Endodermal cell (in vitro differentiated cells): ENCODE measurements at regions not wholly inside any gene's neighbourhood (a gene's known extent, or its start where the extent isn't known, plus 50 kb on each side); places are given as distances from the start of the nearest gene placed in this dataset.

ENCODE experiments used
- DNase-seq: peaks from one replicate; pipeline ENCODE4 v3.0.0-alpha.2; 2017
- H3K27ac ChIP-seq: 2 replicates; pipeline ENCODE4 v1.5.1; 2013; ENCODE audit warnings: mild to moderate bottlenecking, low read depth, low read length, moderate library complexity
- H3K27me3 ChIP-seq: 2 replicates; pipeline ENCODE4 v1.6.1; 2013; ENCODE audit warnings: mild to moderate bottlenecking, low read length, moderate library complexity; ENCODE audit not compliant: insufficient read depth, control insufficient read depth, poor library complexity, severe bottlenecking
- H3K36me3 ChIP-seq: 2 replicates; pipeline ENCODE4 v1.7.0; 2013; ENCODE audit warnings: mild to moderate bottlenecking, low read length, moderate library complexity; ENCODE audit not compliant: control insufficient read depth, insufficient read depth
- H3K4me1 ChIP-seq: one replicate; pipeline ENCODE4 v1.7.0; 2013; ENCODE audit warnings: low read length; ENCODE audit not compliant: control insufficient read depth, insufficient read depth
- H3K4me3 ChIP-seq: 2 replicates; pipeline ENCODE4 v1.5.1; 2013; ENCODE audit warnings: mild to moderate bottlenecking, low read length, moderate library complexity
- H3K9ac ChIP-seq: 2 replicates; pipeline ENCODE4 v1.6.1; 2013; ENCODE audit warnings: mild to moderate bottlenecking, low read length, moderate library complexity; ENCODE audit not compliant: poor library complexity, severe bottlenecking; ENCODE audit errors: extremely low read depth
- H3K9me3 ChIP-seq: 2 replicates; pipeline ENCODE4 v1.6.1; 2013; ENCODE audit warnings: mild to moderate bottlenecking, low read length, moderate library complexity; ENCODE audit not compliant: control insufficient read depth
- H3K27ac Mint-ChIP-seq: 2 replicates; pipeline ENCODE4 v1.8.0; 2020; ENCODE audit warnings: mixed read lengths
- H3K27me3 Mint-ChIP-seq: 2 replicates; pipeline ENCODE4 v1.8.0; 2021; ENCODE audit warnings: mild to moderate bottlenecking, mixed read lengths; ENCODE audit not compliant: insufficient read depth
- H3K36me3 Mint-ChIP-seq: 2 replicates; pipeline ENCODE4 v1.8.0; 2020; ENCODE audit warnings: low read depth, mixed read lengths
- H3K4me1 Mint-ChIP-seq: 2 replicates; pipeline ENCODE4 v1.8.0; 2020; ENCODE audit warnings: mixed read lengths
- H3K4me3 Mint-ChIP-seq: 2 replicates; pipeline ENCODE4 v1.8.0; 2020; ENCODE audit warnings: mild to moderate bottlenecking, moderate library complexity, mixed read lengths
- H3K9me3 Mint-ChIP-seq: 2 replicates; pipeline ENCODE4 v1.8.0; 2020; ENCODE audit warnings: mild to moderate bottlenecking, mixed read lengths
- CTCF ChIP-seq: fragments of 200-600 bp; sonication (generic); conservative IDR thresholded peaks from 2 replicates; pipeline ENCODE4 v1.5.0; 2021; ENCODE audit warnings: antibody characterized with exemption, mild to moderate bottlenecking
- WGBS, 2 experiments: methylation state at CpG; one replicate each; pipeline versions ENCODE4 v1.1.5 to v1.1.7; 2013; ENCODE audit warnings: missing lambda C conversion rate in 2 of 2, mixed read lengths in 1 of 2; ENCODE audit not compliant: insufficient coverage in 1 of 2, insufficient read length in 1 of 2; 5-methylcytosine and 5-hydroxymethylcytosine counted together

- no peaks in the 10 kb centered on the region for H3K36me3 ChIP-seq
- no peaks in the 10 kb centered on the region for H3K9me3 ChIP-seq
- H3K9me3 Mint-ChIP-seq = no peaks in the 10 kb centered on the region
- no CpG with 5 or more reads among the region's 1 CpG for WGBS, 2 experiments
- no peak for TF ChIP-seq CTCF
- H3K27me3 ChIP-seq = peaks cover 9% of the 10 kb centered on the region
- H3K4me1 ChIP-seq = peaks cover 20% of the 10 kb centered on the region
- no peak overlapping the region for H3K4me3 Mint-ChIP-seq
- H3K27me3 Mint-ChIP-seq = peaks cover 5% of the 10 kb centered on the region
- H3K27ac Mint-ChIP-seq = no peak overlapping the region
- H3K4me3 ChIP-seq = no peak overlapping the region
- peaks cover 43% of the 10 kb centered on the region for H3K4me1 Mint-ChIP-seq
- no peak overlapping the region for H3K27ac ChIP-seq
- H3K9ac ChIP-seq = no peak overlapping the region
- no peak for DNase-seq
- H3K36me3 Mint-ChIP-seq = no peaks in the 10 kb centered on the region
Observed at GRCh38 chr7:33766405-33766804, 138.9 kb upstream of the BMPER start.

GRCh38 chr7:33769930-33770329 lies 135.4 kb upstream of the BMPER start:
- Mint-ChIP-seq H3K36me3 (no peaks in the 10 kb centered on the region), H3K9me3 (no peaks in the 10 kb centered on the region), H3K27ac (no peak overlapping the region), H3K4me3 (no peak overlapping the region), H3K27me3 (peaks cover 5% of the 10 kb centered on the region), H3K4me1 (peaks cover 10% of the 10 kb centered on the region)
- DNase-seq = no peak
- WGBS, 2 experiments = 85 to 100% methylated on average over 1 of the region's 1 CpG
- H3K36me3 ChIP-seq = no peaks in the 10 kb centered on the region
- H3K9ac ChIP-seq = no peak overlapping the region
- H3K27ac ChIP-seq = no peak overlapping the region
- peaks cover 8% of the 10 kb centered on the region for H3K4me1 ChIP-seq
- H3K4me3 ChIP-seq = no peak overlapping the region
- H3K27me3 ChIP-seq = peaks cover 9% of the 10 kb centered on the region
- no peaks in the 10 kb centered on the region for H3K9me3 ChIP-seq
- TF ChIP-seq CTCF = no peak

GRCh38 chr7:33770576-33770975 lies 134.8 kb upstream of the BMPER start:
- Mint-ChIP-seq H3K27ac (no peak overlapping the region), H3K27me3 (peaks cover 5% of the 10 kb centered on the region), H3K9me3 (no peaks in the 10 kb centered on the region), H3K4me3 (no peak overlapping the region), H3K4me1 (peaks cover 5% of the 10 kb centered on the region), H3K36me3 (no peaks in the 10 kb centered on the region)
- no peak overlapping the region for H3K9ac ChIP-seq
- peaks cover 9% of the 10 kb centered on the region for H3K27me3 ChIP-seq
- TF ChIP-seq CTCF = no peak
- H3K4me1 ChIP-seq = peaks cover 5% of the 10 kb centered on the region
- no peaks in the 10 kb centered on the region for H3K36me3 ChIP-seq
- no peak overlapping the region for H3K27ac ChIP-seq
- no peak for DNase-seq
- no peaks in the 10 kb centered on the region for H3K9me3 ChIP-seq
- H3K4me3 ChIP-seq = no peak overlapping the region
- 96 to 100% methylated on average over 3 to 4 of the region's 4 CpGs for WGBS, 2 experiments
